GM03348 (cell line): ENCODE measurements at regions not wholly inside any gene's neighbourhood (a gene's known extent, or its start where the extent isn't known, plus 50 kb on each side); places are given as distances from the start of the nearest gene placed in this dataset.

Experiments used
- DNase-seq: peaks from one replicate; pipeline ENCODE4 v3.0.0; 2012; ENCODE audit warnings: low spot score

GRCh38 chr13:74409551-74409950, 275.3 kb upstream of the KLF12 start:
- no peak for DNase-seq

GRCh38 chr13:74406420-74406819, 272.2 kb upstream of the KLF12 start:
- DNase-seq, result peak; percentile 11

GRCh38 chr13:74398599-74398998, 264.4 kb upstream of the KLF12 start:
- no peak for DNase-seq

- DNase-seq, result no peak
Measured at GRCh38 chr13:74389056-74389455, 254.9 kb upstream of the KLF12 start.

GRCh38 chr13:74388626-74389025, 254.4 kb upstream of the KLF12 start:
- DNase-seq, result no peak

- DNase-seq, result peak; percentile 14
Measured at GRCh38 chr13:74372511-74372910, 238.3 kb upstream of the KLF12 start.

GRCh38 chr13:74367193-74367592, 233.0 kb upstream of the KLF12 start:
- no peak for DNase-seq

GRCh38 chr13:74361274-74361673, 227.1 kb upstream of the KLF12 start:
- no peak for DNase-seq

GRCh38 chr13:74346960-74347359, 212.8 kb upstream of the KLF12 start:
- no peak for DNase-seq

GRCh38 chr13:74338341-74338740, 204.1 kb upstream of the KLF12 start:
- no peak for DNase-seq

GRCh38 chr13:74336546-74336945, 202.3 kb upstream of the KLF12 start:
- DNase-seq, result no peak

- DNase-seq, result no peak
Measured at GRCh38 chr13:74335370-74335769, 201.2 kb upstream of the KLF12 start.

- no peak for DNase-seq
Measured at GRCh38 chr13:74329962-74330361, 195.8 kb upstream of the KLF12 start.

GRCh38 chr13:74325106-74325505, 190.9 kb upstream of the KLF12 start:
- peak; percentile 42 for DNase-seq

GRCh38 chr13:74324338-74324737, 190.1 kb upstream of the KLF12 start:
- no peak for DNase-seq

- no peak for DNase-seq
Measured at GRCh38 chr13:74322562-74322961, 188.4 kb upstream of the KLF12 start.

- no peak for DNase-seq
Measured at GRCh38 chr13:74320282-74320681, 186.1 kb upstream of the KLF12 start.

GRCh38 chr13:74316547-74316946, 182.3 kb upstream of the KLF12 start:
- DNase-seq, result no peak

- no peak for DNase-seq
Measured at GRCh38 chr13:74306496-74306895, 172.3 kb upstream of the KLF12 start.

GRCh38 chr13:74305876-74306275, 171.7 kb upstream of the KLF12 start:
- no peak for DNase-seq

GRCh38 chr13:74301258-74301935, 167.2 kb upstream of the KLF12 start:
- DNase-seq, result no peak

GRCh38 chr13:74300162-74300561, 166.0 kb upstream of the KLF12 start:
- no peak for DNase-seq

- no peak for DNase-seq
Measured at GRCh38 chr13:74299721-74300120, 165.5 kb upstream of the KLF12 start.

GRCh38 chr13:74298923-74299322, 164.7 kb upstream of the KLF12 start:
- DNase-seq, result no peak
